NT2/D1 (cell line): ENCODE measurements at regions not wholly inside any gene's neighbourhood (a gene's known extent, or its start where the extent isn't known, plus 50 kb on each side); places are given as distances from the start of the nearest gene placed in this dataset.

ENCODE experiments used
- YY1 ChIP-seq: IDR thresholded peaks from 2 replicates; pipeline ENCODE4 v1.6.1; 2011; ENCODE audit not compliant: insufficient read length, insufficient read depth
- ZNF274 ChIP-seq: IDR thresholded peaks from 2 replicates; pipeline ENCODE4 v1.6.1; 2011; ENCODE audit warnings: mild to moderate bottlenecking, low read depth, low read length

- TF ChIP-seq YY1 (no peak), ZNF274 (no peak)
Measured at GRCh38 chr6:164294047-164294784, 879.7 kb downstream of the QKI start.
